GM21367 (cell line): ENCODE measurements at regions not wholly inside any gene's neighbourhood (a gene's known extent, or its start where the extent isn't known, plus 50 kb on each side); places are given as distances from the start of the nearest gene placed in this dataset.

ENCODE experiments used
- ATAC-seq: cut with Tn5 transposase; IDR thresholded peaks from one replicate; pipeline ENCODE4 v1.9.1; 2021; ENCODE audit not compliant: unreplicated experiment

GRCh38 chr6:14652536-14652935 lies 535.0 kb downstream of the CD83 start:
- no peak for ATAC-seq

GRCh38 chr6:14655201-14656061 lies 537.9 kb downstream of the CD83 start:
- no peak for ATAC-seq

- no peak for ATAC-seq
Observed at GRCh38 chr6:14656078-14656521, 538.5 kb downstream of the CD83 start.

- no peak for ATAC-seq
Observed at GRCh38 chr6:14656649-14657048, 539.1 kb downstream of the CD83 start.

- no peak for ATAC-seq
Observed at GRCh38 chr6:14658030-14658429, 540.5 kb downstream of the CD83 start.

GRCh38 chr6:14658886-14659561 lies 541.5 kb downstream of the CD83 start:
- ATAC-seq: no peak

- no peak for ATAC-seq
Observed at GRCh38 chr6:14659841-14660240, 542.3 kb downstream of the CD83 start.

- ATAC-seq: no peak
Observed at GRCh38 chr6:14660806-14661579, 543.4 kb downstream of the CD83 start.

GRCh38 chr6:14661691-14662090 lies 544.1 kb downstream of the CD83 start:
- ATAC-seq: no peak

- no peak for ATAC-seq
Observed at GRCh38 chr6:14664112-14664601, 546.6 kb downstream of the CD83 start.

- ATAC-seq: no peak
Observed at GRCh38 chr6:14664621-14665315, 547.2 kb downstream of the CD83 start.

- ATAC-seq: no peak
Observed at GRCh38 chr6:14665827-14666724, 548.5 kb downstream of the CD83 start.

- ATAC-seq: no peak
Observed at GRCh38 chr6:14670806-14671205, 553.2 kb downstream of the CD83 start.

- ATAC-seq: no peak
Observed at GRCh38 chr6:14671261-14671681, 553.7 kb downstream of the CD83 start.

GRCh38 chr6:14671937-14672336 lies 554.4 kb downstream of the CD83 start:
- no peak for ATAC-seq

GRCh38 chr6:14673201-14673600 lies 555.6 kb downstream of the CD83 start:
- no peak for ATAC-seq

GRCh38 chr6:14674458-14674857 lies 556.9 kb downstream of the CD83 start:
- no peak for ATAC-seq

- no peak for ATAC-seq
Observed at GRCh38 chr6:14674867-14675648, 557.5 kb downstream of the CD83 start.

- no peak for ATAC-seq
Observed at GRCh38 chr6:14676064-14676463, 558.5 kb downstream of the CD83 start.
